ENCODE measurements at regions not wholly inside any gene's neighbourhood (a gene's known extent, or its start where the extent isn't known, plus 50 kb on each side); places are given as distances from the start of the nearest gene placed in this dataset.

DNA sequence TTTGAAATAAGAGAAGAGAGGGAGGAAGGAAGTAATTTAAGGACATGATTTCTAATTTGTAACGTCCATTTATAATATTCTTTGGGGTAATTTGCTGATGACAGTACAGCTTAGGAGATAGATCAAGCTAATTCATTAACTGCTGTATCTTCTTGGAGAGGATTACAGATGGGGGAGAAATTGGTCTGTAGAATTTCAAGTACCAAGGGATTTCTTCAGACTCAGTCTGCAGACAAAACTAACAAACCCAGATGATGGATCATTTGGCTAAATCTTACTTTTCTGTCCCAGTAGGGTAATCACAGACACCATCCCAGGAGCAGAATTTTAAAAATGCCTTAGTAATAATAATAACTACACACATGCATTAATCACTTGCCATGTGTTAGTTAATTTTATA, 711.8 kb downstream of the KCNJ2 start:
- Histone ChIP-seq H3K27me3 (replicated peaks; ENCODE audit: control insufficient read depth, insufficient read depth, low read length) (no peaks in the 10 kb centered on the region), H3K36me3 (ENCODE audit: control insufficient read depth, insufficient read depth, low read length) (no peaks in the 10 kb centered on the region), H3K4me3 (replicated peaks; ENCODE audit: low read depth, low read length) (no peak overlapping the region)
- TF ChIP-seq, protein P1, sequence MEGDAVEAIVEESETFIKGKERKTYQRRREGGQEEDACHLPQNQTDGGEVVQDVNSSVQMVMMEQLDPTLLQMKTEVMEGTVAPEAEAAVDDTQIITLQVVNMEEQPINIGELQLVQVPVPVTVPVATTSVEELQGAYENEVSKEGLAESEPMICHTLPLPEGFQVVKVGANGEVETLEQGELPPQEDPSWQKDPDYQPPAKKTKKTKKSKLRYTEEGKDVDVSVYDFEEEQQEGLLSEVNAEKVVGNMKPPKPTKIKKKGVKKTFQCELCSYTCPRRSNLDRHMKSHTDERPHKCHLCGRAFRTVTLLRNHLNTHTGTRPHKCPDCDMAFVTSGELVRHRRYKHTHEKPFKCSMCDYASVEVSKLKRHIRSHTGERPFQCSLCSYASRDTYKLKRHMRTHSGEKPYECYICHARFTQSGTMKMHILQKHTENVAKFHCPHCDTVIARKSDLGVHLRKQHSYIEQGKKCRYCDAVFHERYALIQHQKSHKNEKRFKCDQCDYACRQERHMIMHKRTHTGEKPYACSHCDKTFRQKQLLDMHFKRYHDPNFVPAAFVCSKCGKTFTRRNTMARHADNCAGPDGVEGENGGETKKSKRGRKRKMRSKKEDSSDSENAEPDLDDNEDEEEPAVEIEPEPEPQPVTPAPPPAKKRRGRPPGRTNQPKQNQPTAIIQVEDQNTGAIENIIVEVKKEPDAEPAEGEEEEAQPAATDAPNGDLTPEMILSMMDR (IDR thresholded peaks at IDR 0.05; ENCODE audit: insufficient read depth, low read length, poor library complexity, severe bottlenecking), result no peak
- no peak for DNase-seq (ENCODE audit: extremely low read depth, insufficient read length)

DNA sequence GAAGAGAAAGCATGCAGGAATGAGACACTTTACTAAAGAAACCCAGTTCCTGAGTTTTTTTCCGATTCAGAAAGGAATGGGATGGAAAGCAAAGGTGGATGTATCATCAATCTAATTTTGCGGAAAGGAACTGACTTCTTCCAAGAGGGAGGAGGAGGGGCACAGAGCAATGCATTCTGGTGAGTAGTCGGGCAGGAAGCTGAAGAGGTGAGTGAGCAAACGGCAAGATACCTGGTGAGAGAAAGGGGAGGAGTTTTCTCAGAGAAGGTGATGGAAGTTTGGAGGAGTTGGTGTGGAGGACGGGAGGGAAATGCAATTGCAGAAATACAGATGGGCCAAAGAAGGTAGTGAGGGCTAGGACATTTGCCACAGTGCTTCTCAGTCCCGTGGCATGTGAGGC, 713.2 kb downstream of the KCNJ2 start:
- no peaks in the 10 kb centered on the region for H3K27me3 ChIP-seq (replicated peaks; ENCODE audit: control insufficient read depth, insufficient read depth, low read length)
- H3K36me3 ChIP-seq (ENCODE audit: control insufficient read depth, insufficient read depth, low read length), result no peaks in the 10 kb centered on the region
- TF ChIP-seq, protein P1 (IDR thresholded peaks at IDR 0.05; ENCODE audit: insufficient read depth, low read length, poor library complexity, severe bottlenecking), result no peak
- DNase-seq (ENCODE audit: extremely low read depth, insufficient read length), result no peak
- H3K4me3 ChIP-seq (replicated peaks; ENCODE audit: low read depth, low read length), result no peak overlapping the region

- Histone ChIP-seq H3K4me3 (replicated peaks; ENCODE audit: low read depth, low read length) (no peak overlapping the region), H3K36me3 (ENCODE audit: control insufficient read depth, insufficient read depth, low read length) (no peaks in the 10 kb centered on the region), H3K27me3 (replicated peaks; ENCODE audit: control insufficient read depth, insufficient read depth, low read length) (no peaks in the 10 kb centered on the region)
- DNase-seq (ENCODE audit: extremely low read depth, insufficient read length), result no peak
- TF ChIP-seq, protein P1 (IDR thresholded peaks at IDR 0.05; ENCODE audit: insufficient read depth, low read length, poor library complexity, severe bottlenecking), result no peak
Observed at GRCh38 chr17:70886648-70887047, 717.3 kb downstream of the KCNJ2 start.

DNA sequence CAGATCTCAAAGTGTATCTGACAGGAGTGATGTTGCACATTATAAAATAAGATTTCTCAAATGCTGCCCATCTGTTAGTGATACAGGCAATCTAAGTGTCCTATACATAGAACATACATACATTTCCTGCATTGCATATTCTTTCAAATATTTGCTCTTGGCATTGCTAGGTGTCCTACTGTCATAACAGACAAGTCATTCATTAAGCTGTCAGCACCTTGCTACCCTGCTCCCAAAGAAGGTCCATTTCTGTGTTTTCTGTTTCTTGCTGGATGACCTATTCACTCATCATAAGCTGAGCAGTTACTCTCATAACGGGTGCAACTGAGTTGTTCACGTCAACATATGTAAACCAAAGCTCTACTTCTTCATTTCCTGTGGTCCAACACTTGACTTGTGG, 719.0 kb downstream of the KCNJ2 start:
- Histone ChIP-seq H3K4me3 (replicated peaks; ENCODE audit: low read depth, low read length) (no peak overlapping the region), H3K36me3 (ENCODE audit: control insufficient read depth, insufficient read depth, low read length) (no peaks in the 10 kb centered on the region), H3K27me3 (replicated peaks; ENCODE audit: control insufficient read depth, insufficient read depth, low read length) (no peaks in the 10 kb centered on the region)
- no peak for DNase-seq (ENCODE audit: extremely low read depth, insufficient read length)
- TF ChIP-seq, protein P1 (IDR thresholded peaks at IDR 0.05; ENCODE audit: insufficient read depth, low read length, poor library complexity, severe bottlenecking), result no peak

DNA sequence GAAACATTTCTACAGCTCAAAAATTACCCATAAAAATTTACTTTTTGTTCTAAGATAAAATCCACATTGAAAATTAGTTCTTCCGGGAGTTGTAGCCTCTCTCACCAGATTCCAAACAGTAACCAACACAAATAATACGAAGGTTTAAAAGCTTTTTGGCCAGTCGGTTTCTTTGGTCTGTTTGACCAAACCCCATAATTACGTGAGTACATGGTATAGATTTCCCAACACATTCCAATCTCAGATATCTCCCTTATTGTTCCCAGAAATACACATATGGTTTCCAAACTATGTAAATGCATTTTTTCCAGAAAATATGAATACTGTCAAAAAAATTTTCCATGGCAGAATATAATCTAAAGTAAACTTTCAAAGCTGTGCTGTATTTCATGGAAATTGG, 722.0 kb downstream of the KCNJ2 start:
- Histone ChIP-seq H3K27me3 (replicated peaks; ENCODE audit: control insufficient read depth, insufficient read depth, low read length) (no peaks in the 10 kb centered on the region), H3K4me3 (replicated peaks; ENCODE audit: low read depth, low read length) (no peak overlapping the region), H3K36me3 (ENCODE audit: control insufficient read depth, insufficient read depth, low read length) (no peaks in the 10 kb centered on the region)
- no peak for DNase-seq (ENCODE audit: extremely low read depth, insufficient read length)
- TF ChIP-seq, protein P1 (IDR thresholded peaks at IDR 0.05; ENCODE audit: insufficient read depth, low read length, poor library complexity, severe bottlenecking), result no peak

DNA sequence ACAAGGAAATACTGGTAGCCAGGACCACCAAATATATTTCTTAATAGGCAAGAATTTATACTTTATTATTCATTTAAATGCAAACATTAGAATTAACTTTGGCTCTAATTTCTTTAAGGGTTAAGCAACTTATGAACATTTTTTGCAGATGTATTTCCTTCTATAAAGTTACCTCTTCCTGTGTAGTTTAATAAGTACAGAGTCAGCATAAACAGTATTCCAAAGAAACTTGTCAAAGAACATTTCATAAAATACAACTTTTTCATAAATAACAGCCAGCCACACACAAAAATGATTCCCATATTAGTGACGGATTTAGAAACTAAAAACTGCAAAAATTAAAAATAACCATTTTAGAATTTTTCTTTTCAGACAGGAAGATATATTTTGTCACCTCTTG, 723.2 kb downstream of the KCNJ2 start:
- Histone ChIP-seq H3K4me3 (replicated peaks; ENCODE audit: low read depth, low read length) (no peak overlapping the region), H3K27me3 (replicated peaks; ENCODE audit: control insufficient read depth, insufficient read depth, low read length) (no peaks in the 10 kb centered on the region), H3K36me3 (ENCODE audit: control insufficient read depth, insufficient read depth, low read length) (no peaks in the 10 kb centered on the region)
- TF ChIP-seq, protein P1 (IDR thresholded peaks at IDR 0.05; ENCODE audit: insufficient read depth, low read length, poor library complexity, severe bottlenecking), result no peak
- DNase-seq (ENCODE audit: extremely low read depth, insufficient read length), result no peak

All from GM06990 (cell line).